Loucy (cell line): ENCODE measurements at regions not wholly inside any gene's neighbourhood (a gene's known extent, or its start where the extent isn't known, plus 50 kb on each side); places are given as distances from the start of the nearest gene placed in this dataset.

Experiments used
- H2AFZ ChIP-seq: fragments of 200-600 bp; sonication (generic); 2 replicates; pipeline ENCODE4 v1.6.0; 2016; ENCODE audit warnings: antibody characterized with exemption, mild to moderate bottlenecking, low read length, moderate library complexity
- H3F3A ChIP-seq: fragments of 200-600 bp; 2 replicates; pipeline ENCODE4 v1.6.0; 2016; ENCODE audit warnings: antibody characterized with exemption, low read depth, mild to moderate bottlenecking
- H3K27me3 ChIP-seq: fragments of 200-600 bp; sonication (generic); 2 replicates; pipeline ENCODE4 v1.6.1; 2014; ENCODE audit warnings: low read length, mild to moderate bottlenecking; ENCODE audit not compliant: insufficient read depth, poor library complexity, severe bottlenecking
- H3K36me3 ChIP-seq: fragments of 200-600 bp; sonication (generic); 2 replicates; pipeline ENCODE4 v1.6.1; 2016; ENCODE audit warnings: low read length; ENCODE audit not compliant: insufficient read depth
- H3K4me1 ChIP-seq: fragments of 200-600 bp; sonication (generic); 2 replicates; pipeline ENCODE4 v1.5.1; 2014; ENCODE audit warnings: low read length, mild to moderate bottlenecking; ENCODE audit not compliant: insufficient read depth, poor library complexity, severe bottlenecking
- H3K4me2 ChIP-seq: fragments of 200-600 bp; sonication (generic); 2 replicates; pipeline ENCODE4 v1.6.0; 2014; ENCODE audit warnings: antibody characterized with exemption, low read length, low read depth, mild to moderate bottlenecking; ENCODE audit not compliant: poor library complexity, severe bottlenecking
- H3K4me3 ChIP-seq: fragments of 200-600 bp; sonication (generic); 2 replicates; pipeline ENCODE4 v1.5.1; 2014; ENCODE audit warnings: low read length, mild to moderate bottlenecking, mixed read lengths; ENCODE audit not compliant: poor library complexity, severe bottlenecking
- H3K79me2 ChIP-seq: fragments of 200-600 bp; sonication (generic); 2 replicates; pipeline ENCODE4 v1.6.1; 2014; ENCODE audit warnings: low read length; ENCODE audit not compliant: insufficient read depth
- H3K9ac ChIP-seq: fragments of 200-600 bp; sonication (generic); 2 replicates; pipeline ENCODE4 v1.6.0; 2014; ENCODE audit warnings: mild to moderate bottlenecking, low read depth, low read length, moderate library complexity; ENCODE audit not compliant: poor library complexity, severe bottlenecking
- H3K9me2 ChIP-seq: fragments of 200-600 bp; sonication (generic); replicated peaks from 2 replicates; pipeline ENCODE4 v1.6.1; 2016; ENCODE audit warnings: low read depth, low read length, mixed read lengths
- H3K9me3 ChIP-seq: fragments of 200-600 bp; sonication (generic); 2 replicates; pipeline ENCODE4 v1.6.1; 2014; ENCODE audit warnings: mild to moderate bottlenecking, antibody characterized with exemption, low read length, low read depth; ENCODE audit not compliant: insufficient read depth
- H4K20me1 ChIP-seq: fragments of 200-600 bp; sonication (generic); 2 replicates; pipeline ENCODE4 v1.6.0; 2014; ENCODE audit warnings: antibody characterized with exemption, low read length, mild to moderate bottlenecking; ENCODE audit not compliant: insufficient read depth, poor library complexity, severe bottlenecking
- EZH2phosphoT487 ChIP-seq: fragments of 200-600 bp; IDR thresholded peaks from 2 replicates; pipeline ENCODE4 v1.6.1; 2018; ENCODE audit warnings: antibody characterized with exemption, mild to moderate bottlenecking, moderate library complexity, borderline replicate concordance
- TF ChIP-seq, protein P1 (sequence below): fragments of 200-600 bp; sonication (generic); conservative IDR thresholded peaks from 2 replicates; pipeline ENCODE4 v1.5.1; 2014; ENCODE audit warnings: mild to moderate bottlenecking, antibody characterized with exemption, low read length

DNA sequence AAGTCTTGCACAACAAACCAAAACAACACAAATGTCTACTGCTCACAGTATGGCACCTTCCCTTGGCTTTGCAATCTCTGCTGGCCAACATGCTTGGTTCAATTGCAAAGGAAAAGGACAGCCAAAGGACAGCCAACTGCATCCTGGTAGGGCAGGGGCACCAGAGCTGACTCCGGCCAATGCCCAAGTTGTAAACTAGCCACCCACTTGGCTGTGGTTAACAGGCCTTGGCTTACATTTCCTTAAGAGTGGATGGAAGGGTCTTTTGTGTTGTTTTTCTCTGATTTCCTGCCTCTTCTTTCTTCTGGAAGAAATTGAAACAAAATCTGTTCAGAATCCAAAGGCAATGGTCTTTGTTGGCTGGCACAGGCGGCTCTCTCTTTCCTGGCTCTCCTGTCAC, 119.1 kb upstream of the TRIB2 start:
- Histone ChIP-seq H3K27me3 (no peaks in the 10 kb centered on the region), H2AFZ (no peak overlapping the region), H4K20me1 (no peaks in the 10 kb centered on the region), H3K4me1 (no peaks in the 10 kb centered on the region), H3K4me2 (no peak overlapping the region), H3K9me3 (no peaks in the 10 kb centered on the region), H3K79me2 (no peaks in the 10 kb centered on the region), H3K9me2 (no peaks in the 10 kb centered on the region), H3F3A (no peaks in the 10 kb centered on the region), H3K36me3 (no peaks in the 10 kb centered on the region), H3K4me3 (no peak overlapping the region), H3K9ac (no peak overlapping the region)
- TF ChIP-seq, protein P1, sequence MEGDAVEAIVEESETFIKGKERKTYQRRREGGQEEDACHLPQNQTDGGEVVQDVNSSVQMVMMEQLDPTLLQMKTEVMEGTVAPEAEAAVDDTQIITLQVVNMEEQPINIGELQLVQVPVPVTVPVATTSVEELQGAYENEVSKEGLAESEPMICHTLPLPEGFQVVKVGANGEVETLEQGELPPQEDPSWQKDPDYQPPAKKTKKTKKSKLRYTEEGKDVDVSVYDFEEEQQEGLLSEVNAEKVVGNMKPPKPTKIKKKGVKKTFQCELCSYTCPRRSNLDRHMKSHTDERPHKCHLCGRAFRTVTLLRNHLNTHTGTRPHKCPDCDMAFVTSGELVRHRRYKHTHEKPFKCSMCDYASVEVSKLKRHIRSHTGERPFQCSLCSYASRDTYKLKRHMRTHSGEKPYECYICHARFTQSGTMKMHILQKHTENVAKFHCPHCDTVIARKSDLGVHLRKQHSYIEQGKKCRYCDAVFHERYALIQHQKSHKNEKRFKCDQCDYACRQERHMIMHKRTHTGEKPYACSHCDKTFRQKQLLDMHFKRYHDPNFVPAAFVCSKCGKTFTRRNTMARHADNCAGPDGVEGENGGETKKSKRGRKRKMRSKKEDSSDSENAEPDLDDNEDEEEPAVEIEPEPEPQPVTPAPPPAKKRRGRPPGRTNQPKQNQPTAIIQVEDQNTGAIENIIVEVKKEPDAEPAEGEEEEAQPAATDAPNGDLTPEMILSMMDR: no peak

GRCh38 chr2:12602661-12603060, 114.1 kb upstream of the TRIB2 start:
- no peak for TF ChIP-seq EZH2phosphoT487
- TF ChIP-seq, protein P1: no peak
- Histone ChIP-seq H3K79me2 (no peaks in the 10 kb centered on the region), H3K9me2 (no peaks in the 10 kb centered on the region), H3K9me3 (no peaks in the 10 kb centered on the region), H3K27me3 (no peaks in the 10 kb centered on the region), H3K9ac (no peak overlapping the region), H3K4me1 (peaks cover 11% of the 10 kb centered on the region), H3K4me3 (no peak overlapping the region), H3K4me2 (no peak overlapping the region), H3F3A (no peaks in the 10 kb centered on the region), H4K20me1 (no peaks in the 10 kb centered on the region), H3K36me3 (no peaks in the 10 kb centered on the region), H2AFZ (no peak overlapping the region)

- no peak overlapping the region for H2AFZ ChIP-seq
- H3K4me1 ChIP-seq: peaks cover 11% of the 10 kb centered on the region
- no peaks in the 10 kb centered on the region for H4K20me1 ChIP-seq
- no peak overlapping the region for H3K4me3 ChIP-seq
- H3K4me2 ChIP-seq: no peak overlapping the region
- no peak overlapping the region for H3K9ac ChIP-seq
- H3K9me3 ChIP-seq: no peaks in the 10 kb centered on the region
- H3F3A ChIP-seq: no peaks in the 10 kb centered on the region
- no peaks in the 10 kb centered on the region for H3K36me3 ChIP-seq
- H3K9me2 ChIP-seq: no peaks in the 10 kb centered on the region
- no peaks in the 10 kb centered on the region for H3K79me2 ChIP-seq
- TF ChIP-seq, protein P1: no peak
- no peak for TF ChIP-seq EZH2phosphoT487
- no peaks in the 10 kb centered on the region for H3K27me3 ChIP-seq
Measured at GRCh38 chr2:12603781-12604295, 112.9 kb upstream of the TRIB2 start.
